ENCODE measurements at regions not wholly inside any gene's neighbourhood (a gene's known extent, or its start where the extent isn't known, plus 50 kb on each side); places are given as distances from the start of the nearest gene placed in this dataset.

DNA sequence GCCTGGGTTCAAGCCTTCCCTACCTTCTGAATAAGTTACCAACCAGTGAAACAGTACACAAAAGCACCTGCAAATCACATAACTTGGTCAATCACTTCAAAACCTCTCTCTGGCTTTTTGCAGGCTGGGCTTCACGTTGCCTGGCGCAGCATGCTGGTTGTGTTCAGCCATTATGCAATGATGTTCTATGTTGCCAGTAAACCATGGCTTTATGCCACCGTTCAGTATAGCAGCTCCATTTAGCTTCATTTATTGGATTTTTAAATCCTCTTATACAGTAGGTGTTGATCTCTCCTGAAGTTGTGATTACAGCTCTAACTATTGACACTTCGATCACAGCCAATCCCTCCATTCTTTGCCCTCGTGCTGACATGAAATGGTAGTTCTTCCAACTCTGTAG is 233.6 kb upstream of the PTBP2 start:
- TF ChIP-seq, protein P1, sequence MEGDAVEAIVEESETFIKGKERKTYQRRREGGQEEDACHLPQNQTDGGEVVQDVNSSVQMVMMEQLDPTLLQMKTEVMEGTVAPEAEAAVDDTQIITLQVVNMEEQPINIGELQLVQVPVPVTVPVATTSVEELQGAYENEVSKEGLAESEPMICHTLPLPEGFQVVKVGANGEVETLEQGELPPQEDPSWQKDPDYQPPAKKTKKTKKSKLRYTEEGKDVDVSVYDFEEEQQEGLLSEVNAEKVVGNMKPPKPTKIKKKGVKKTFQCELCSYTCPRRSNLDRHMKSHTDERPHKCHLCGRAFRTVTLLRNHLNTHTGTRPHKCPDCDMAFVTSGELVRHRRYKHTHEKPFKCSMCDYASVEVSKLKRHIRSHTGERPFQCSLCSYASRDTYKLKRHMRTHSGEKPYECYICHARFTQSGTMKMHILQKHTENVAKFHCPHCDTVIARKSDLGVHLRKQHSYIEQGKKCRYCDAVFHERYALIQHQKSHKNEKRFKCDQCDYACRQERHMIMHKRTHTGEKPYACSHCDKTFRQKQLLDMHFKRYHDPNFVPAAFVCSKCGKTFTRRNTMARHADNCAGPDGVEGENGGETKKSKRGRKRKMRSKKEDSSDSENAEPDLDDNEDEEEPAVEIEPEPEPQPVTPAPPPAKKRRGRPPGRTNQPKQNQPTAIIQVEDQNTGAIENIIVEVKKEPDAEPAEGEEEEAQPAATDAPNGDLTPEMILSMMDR (IDR thresholded peaks at IDR 0.05 in 4 of 5, conservative IDR thresholded peaks at IDR 0.05 in 1 of 5) = no peak
- TF ChIP-seq POLR2A (IDR thresholded peaks at IDR 0.05) = no peak

Data from gastrocnemius medialis (tissue), 4 donors.